ENCODE measurements at regions not wholly inside any gene's neighbourhood (a gene's known extent, or its start where the extent isn't known, plus 50 kb on each side); places are given as distances from the start of the nearest gene placed in this dataset.
"Not testable (repeated sequence)": the region's sequence is repeated elsewhere in the genome, so short reads cannot be mapped to it uniquely, and the experiment has no call there.

- DNase-seq (ENCODE audit: low spot score); in situ Hi-C loops (cut with MboI; ENCODE audit: low pct_unique_long_range_greater_than_20kb, low sequenced_read_pairs, unreplicated experiment): not testable (repeated sequence)
Measured at GRCh38 chr1:146484195-146484594, 255.4 kb upstream of the NOTCH2NLA start.

GRCh38 chr1:146479188-146479587, 250.4 kb upstream of the NOTCH2NLA start:
- in situ Hi-C loops (cut with MboI; ENCODE audit: low pct_unique_long_range_greater_than_20kb, low sequenced_read_pairs, unreplicated experiment); DNase-seq (ENCODE audit: low spot score): not testable (repeated sequence)

GRCh38 chr1:146478125-146478720, 249.4 kb upstream of the NOTCH2NLA start:
- DNase-seq (ENCODE audit: low spot score): peak; percentile 7
- in situ Hi-C loops (cut with MboI; ENCODE audit: low pct_unique_long_range_greater_than_20kb, low sequenced_read_pairs, unreplicated experiment): not testable (repeated sequence)
- peak; percentile 47 for TF ChIP-seq CTCF (IDR thresholded peaks at IDR 0.05; ENCODE audit: extremely low read depth, insufficient read depth, missing control alignments)

GRCh38 chr1:146475086-146475485, 246.3 kb upstream of the NOTCH2NLA start:
- DNase-seq (ENCODE audit: low spot score); in situ Hi-C loops (cut with MboI; ENCODE audit: low pct_unique_long_range_greater_than_20kb, low sequenced_read_pairs, unreplicated experiment): not testable (repeated sequence)

GRCh38 chr1:146474216-146474615, 245.4 kb upstream of the NOTCH2NLA start:
- DNase-seq (ENCODE audit: low spot score); in situ Hi-C loops (cut with MboI; ENCODE audit: low pct_unique_long_range_greater_than_20kb, low sequenced_read_pairs, unreplicated experiment): not testable (repeated sequence)

- not testable (repeated sequence) for DNase-seq (ENCODE audit: low spot score)
Measured at GRCh38 chr1:146472192-146472861, 243.5 kb upstream of the NOTCH2NLA start.

GRCh38 chr1:146459939-146460338, 231.1 kb upstream of the NOTCH2NLA start:
- DNase-seq (ENCODE audit: low spot score); in situ Hi-C loops (cut with MboI; ENCODE audit: low pct_unique_long_range_greater_than_20kb, low sequenced_read_pairs, unreplicated experiment): not testable (repeated sequence)

More at GRCh38 chr1:146472192-146472861, 243.5 kb upstream of the NOTCH2NLA start:
- in situ Hi-C loops (cut with MboI; ENCODE audit: low pct_unique_long_range_greater_than_20kb, low sequenced_read_pairs, unreplicated experiment): not testable (repeated sequence)

GRCh38 chr1:146459308-146459707, 230.5 kb upstream of the NOTCH2NLA start:
- in situ Hi-C loops (cut with MboI; ENCODE audit: low pct_unique_long_range_greater_than_20kb, low sequenced_read_pairs, unreplicated experiment): not testable (repeated sequence)

GRCh38 chr1:146448877-146449246, 220.0 kb upstream of the NOTCH2NLA start:
- DNase-seq (ENCODE audit: low spot score); in situ Hi-C loops (cut with MboI; ENCODE audit: low pct_unique_long_range_greater_than_20kb, low sequenced_read_pairs, unreplicated experiment): not testable (repeated sequence)

More at GRCh38 chr1:146459308-146459707, 230.5 kb upstream of the NOTCH2NLA start:
- not testable (repeated sequence) for DNase-seq (ENCODE audit: low spot score)

- peak; percentile 20 for TF ChIP-seq CTCF (IDR thresholded peaks at IDR 0.05; ENCODE audit: extremely low read depth, insufficient read depth, missing control alignments)
- DNase-seq (ENCODE audit: low spot score); in situ Hi-C loops (cut with MboI; ENCODE audit: low pct_unique_long_range_greater_than_20kb, low sequenced_read_pairs, unreplicated experiment): not testable (repeated sequence)
Measured at GRCh38 chr1:146448212-146448876, 219.5 kb upstream of the NOTCH2NLA start.

GRCh38 chr1:146443871-146444222, 215.0 kb upstream of the NOTCH2NLA start:
- in situ Hi-C loops (cut with MboI; ENCODE audit: low pct_unique_long_range_greater_than_20kb, low sequenced_read_pairs, unreplicated experiment); DNase-seq (ENCODE audit: low spot score): not testable (repeated sequence)

- in situ Hi-C loops (cut with MboI; ENCODE audit: low pct_unique_long_range_greater_than_20kb, low sequenced_read_pairs, unreplicated experiment); DNase-seq (ENCODE audit: low spot score): not testable (repeated sequence)
Measured at GRCh38 chr1:146443088-146443870, 214.5 kb upstream of the NOTCH2NLA start.

GRCh38 chr1:146438543-146438942, 209.7 kb upstream of the NOTCH2NLA start:
- DNase-seq (ENCODE audit: low spot score); in situ Hi-C loops (cut with MboI; ENCODE audit: low pct_unique_long_range_greater_than_20kb, low sequenced_read_pairs, unreplicated experiment): not testable (repeated sequence)

- DNase-seq (ENCODE audit: low spot score); in situ Hi-C loops (cut with MboI; ENCODE audit: low pct_unique_long_range_greater_than_20kb, low sequenced_read_pairs, unreplicated experiment): not testable (repeated sequence)
Measured at GRCh38 chr1:146416642-146417041, 187.8 kb upstream of the NOTCH2NLA start.

GRCh38 chr1:146415017-146415416, 186.2 kb upstream of the NOTCH2NLA start:
- in situ Hi-C loops (cut with MboI; ENCODE audit: low pct_unique_long_range_greater_than_20kb, low sequenced_read_pairs, unreplicated experiment): not testable (repeated sequence)

More at GRCh38 chr1:146415017-146415416, 186.2 kb upstream of the NOTCH2NLA start:
- DNase-seq (ENCODE audit: low spot score): not testable (repeated sequence)

Data from GM13977 (cell line).